A673 (cell line): ENCODE measurements at regions not wholly inside any gene's neighbourhood (a gene's known extent, or its start where the extent isn't known, plus 50 kb on each side); places are given as distances from the start of the nearest gene placed in this dataset.
A peak's percentile ranks its signal among the peaks of the same experiment; 100 is the strongest.

Experiments used
- BruUV-seq: library from RNA; stranded (reverse); fragments of 400-500 nt; replicated peaks from 2 replicates; lab custom pipeline; 2021; lab: Mats Ljungman, UMichigan
- CTCF ChIA-PET: fragments of 300-600 bp; sonication (Branson Sonifier 250); formaldehyde crosslinking; loops from one replicate; lab custom pipeline; 2022; ENCODE audit warnings: antibody characterized with exemption; lab: Charles Lee
- POLR2A ChIA-PET: fragments of 300-600 bp; sonication (Branson Sonifier 250); formaldehyde crosslinking; loops from one replicate; lab custom pipeline; 2022; ENCODE audit warnings: antibody characterized with exemption; ENCODE audit not compliant: low non-redundant PET; lab: Charles Lee
- DNase-seq: peaks from one replicate; pipeline ENCODE4 v3.0.0-alpha.2; 2015; ENCODE audit warnings: low spot score
- H3K27ac ChIP-seq: fragments of 200-600 bp; sonication (generic); 2 replicates; pipeline ENCODE4 v1.5.1; 2016; ENCODE audit warnings: mixed run types, low read depth, mild to moderate bottlenecking, mixed read lengths, antibody characterized with exemption, low read length; ENCODE audit not compliant: poor library complexity, severe bottlenecking
- H3K27me3 ChIP-seq: fragments of 200-600 bp; sonication (generic); replicated peaks from 2 replicates; pipeline ENCODE4 v1.6.1; 2017; ENCODE audit warnings: mixed run types, low read depth, mild to moderate bottlenecking, mixed read lengths, antibody characterized with exemption, low read length; ENCODE audit not compliant: insufficient read depth, poor library complexity
- H3K36me3 ChIP-seq: fragments of 200-600 bp; sonication (generic); 2 replicates; pipeline ENCODE4 v1.6.1; 2016; ENCODE audit warnings: mixed run types, mild to moderate bottlenecking, mixed read lengths, antibody characterized with exemption, low read length; ENCODE audit not compliant: insufficient read depth, poor library complexity, severe bottlenecking
- H3K4me1 ChIP-seq: fragments of 200-600 bp; sonication (generic); 2 replicates; pipeline ENCODE4 v1.6.1; 2017; ENCODE audit warnings: mixed run types, mild to moderate bottlenecking, mixed read lengths, antibody characterized with exemption, low read length; ENCODE audit not compliant: insufficient read depth, poor library complexity, severe bottlenecking
- H3K4me3 ChIP-seq: fragments of 200-600 bp; sonication (generic); 2 replicates; pipeline ENCODE4 v1.5.1; 2016; ENCODE audit warnings: low read depth, mixed run types, mild to moderate bottlenecking, mixed read lengths, low read length; ENCODE audit not compliant: poor library complexity, severe bottlenecking
- H3K9me3 ChIP-seq: fragments of 200-600 bp; sonication (generic); 2 replicates; pipeline ENCODE4 v1.6.1; 2016; ENCODE audit warnings: mixed run types, low read depth, mild to moderate bottlenecking, mixed read lengths, antibody characterized with exemption, low read length; ENCODE audit not compliant: poor library complexity, severe bottlenecking
- CTCF ChIP-seq: fragments of 300-800, 200-600 bp; sonication (generic); conservative IDR thresholded peaks from 2 replicates; pipeline ENCODE4 v1.5.1; 2017; ENCODE audit warnings: low read depth, mild to moderate bottlenecking, antibody characterized with exemption, low read length, moderate library complexity, mixed read lengths
- EZH2 ChIP-seq: fragments of 200-600 bp; sonication (generic); IDR thresholded peaks from 2 replicates; pipeline ENCODE4 v1.6.1; 2017; ENCODE audit warnings: borderline replicate concordance, low read depth, mild to moderate bottlenecking, mixed read lengths, antibody characterized with exemption, low read length; ENCODE audit not compliant: poor library complexity, severe bottlenecking
- intact Hi-C: fragments of 100-400 bp; cut with micrococcal nuclease; formaldehyde crosslinking; loops from one replicate; pipeline ENCODE4 v1.10.0; 2022; ENCODE audit not compliant: unreplicated experiment

GRCh38 chr2:223523551-223524001 lies 78.6 kb downstream of the SCG2 start:
- intact Hi-C loops, result no loop called here
- POLR2A ChIA-PET, result no interaction called here
- H3K27ac ChIP-seq, result no peak overlapping the region
- H3K36me3 ChIP-seq, result no peaks in the 10 kb centered on the region
- no peaks in the 10 kb centered on the region for H3K9me3 ChIP-seq
- no peaks in the 10 kb centered on the region for H3K27me3 ChIP-seq
- TF ChIP-seq EZH2, result no peak
- TF ChIP-seq CTCF, result no peak
- BruUV-seq, result no TSS peak
- peaks cover 8% of the 10 kb centered on the region for H3K4me1 ChIP-seq
- CTCF ChIA-PET, result no interaction called here
- H3K4me3 ChIP-seq, result no peak overlapping the region
- peak; percentile 11 for DNase-seq

- no peak overlapping the region for H3K27ac ChIP-seq
- intact Hi-C loops, result no loop called here
- ChIA-PET POLR2A (no interaction called here), CTCF (no interaction called here)
- BruUV-seq, result no TSS peak
- H3K4me3 ChIP-seq, result no peak overlapping the region
- H3K27me3 ChIP-seq, result no peaks in the 10 kb centered on the region
- no peaks in the 10 kb centered on the region for H3K9me3 ChIP-seq
- no peaks in the 10 kb centered on the region for H3K36me3 ChIP-seq
- no peak for TF ChIP-seq CTCF
- TF ChIP-seq EZH2, result no peak
- H3K4me1 ChIP-seq, result peaks cover 9% of the 10 kb centered on the region
- DNase-seq, result no peak
Observed at GRCh38 chr2:223524066-223524465, 78.1 kb downstream of the SCG2 start.

- Histone ChIP-seq H3K9me3 (no peaks in the 10 kb centered on the region), H3K36me3 (no peaks in the 10 kb centered on the region), H3K4me3 (no peak overlapping the region), H3K27ac (no peak overlapping the region), H3K27me3 (no peaks in the 10 kb centered on the region), H3K4me1 (peaks cover 9% of the 10 kb centered on the region)
- DNase-seq, result no peak
- BruUV-seq, result no TSS peak
- intact Hi-C loops, result no loop called here
- POLR2A ChIA-PET, result no interaction called here
- TF ChIP-seq EZH2, result no peak
- no peak for TF ChIP-seq CTCF
- CTCF ChIA-PET, result no interaction called here
Observed at GRCh38 chr2:223526106-223526505, 76.1 kb downstream of the SCG2 start.
